CD4-positive, alpha-beta T cell treated with Interleukin-6 at 100 ng/mL for 8 hours (primary cell): ENCODE measurements at regions not wholly inside any gene's neighbourhood (a gene's known extent, or its start where the extent isn't known, plus 50 kb on each side); places are given as distances from the start of the nearest gene placed in this dataset.

Source experiments
- DNase-seq: peaks from one replicate; pipeline ENCODE4 v3.0.0-alpha.2; 2020; ENCODE audit warnings: mixed read lengths, low spot score

GRCh38 chr9:84393266-84393950 is 52.9 kb upstream of the SLC28A3 start:
- DNase-seq = no peak

- no peak for DNase-seq
Measured at GRCh38 chr9:84394036-84394435, 53.5 kb upstream of the SLC28A3 start.

- peak; percentile 58 for DNase-seq
Measured at GRCh38 chr9:84397151-84397728, 56.7 kb upstream of the SLC28A3 start.

GRCh38 chr9:84397822-84398221 is 57.3 kb upstream of the SLC28A3 start:
- no peak for DNase-seq

- no peak for DNase-seq
Measured at GRCh38 chr9:84402517-84402916, 62.0 kb upstream of the SLC28A3 start.

GRCh38 chr9:84403288-84403687 is 62.7 kb upstream of the SLC28A3 start:
- no peak for DNase-seq

GRCh38 chr9:84404095-84404686 is 63.6 kb upstream of the SLC28A3 start:
- no peak for DNase-seq

GRCh38 chr9:84405667-84406066 is 65.1 kb upstream of the SLC28A3 start:
- DNase-seq = no peak

- no peak for DNase-seq
Measured at GRCh38 chr9:84408416-84408815, 67.9 kb upstream of the SLC28A3 start.

GRCh38 chr9:84411683-84412267 is 71.2 kb upstream of the SLC28A3 start:
- no peak for DNase-seq

- DNase-seq = no peak
Measured at GRCh38 chr9:84412654-84413053, 72.1 kb upstream of the SLC28A3 start.

GRCh38 chr9:84413301-84413700 is 72.7 kb upstream of the SLC28A3 start:
- no peak for DNase-seq

GRCh38 chr9:84419031-84419602 is 78.6 kb upstream of the SLC28A3 start:
- no peak for DNase-seq

GRCh38 chr9:84424931-84425330 is 84.4 kb upstream of the SLC28A3 start:
- DNase-seq = no peak

GRCh38 chr9:84432746-84433145 is 92.2 kb upstream of the SLC28A3 start:
- DNase-seq = no peak

- DNase-seq = no peak
Measured at GRCh38 chr9:84435902-84436301, 95.3 kb upstream of the SLC28A3 start.

- DNase-seq = no peak
Measured at GRCh38 chr9:84436386-84437109, 96.0 kb upstream of the SLC28A3 start.

- no peak for DNase-seq
Measured at GRCh38 chr9:84438391-84438790, 97.8 kb upstream of the SLC28A3 start.

- no peak for DNase-seq
Measured at GRCh38 chr9:84439250-84439649, 98.7 kb upstream of the SLC28A3 start.

GRCh38 chr9:84442712-84443111 is 102.2 kb upstream of the SLC28A3 start:
- DNase-seq = no peak

GRCh38 chr9:84445737-84446136 is 105.2 kb upstream of the SLC28A3 start:
- DNase-seq = no peak

GRCh38 chr9:84447305-84447704 is 106.7 kb upstream of the SLC28A3 start:
- no peak for DNase-seq
